Suppressor macrophage treated with lipopolysaccharide for 1 hour (primary cell): ENCODE measurements at regions not wholly inside any gene's neighbourhood (a gene's known extent, or its start where the extent isn't known, plus 50 kb on each side); places are given as distances from the start of the nearest gene placed in this dataset.
"Not testable (repeated sequence)": the region's sequence is repeated elsewhere in the genome, so short reads cannot be mapped to it uniquely, and the experiment has no call there.

Experiments used
- DNase-seq, 3 donors: peaks; one replicate each; pipeline ENCODE4 v3.0.0-alpha.2; 2020 to 2022

DNA sequence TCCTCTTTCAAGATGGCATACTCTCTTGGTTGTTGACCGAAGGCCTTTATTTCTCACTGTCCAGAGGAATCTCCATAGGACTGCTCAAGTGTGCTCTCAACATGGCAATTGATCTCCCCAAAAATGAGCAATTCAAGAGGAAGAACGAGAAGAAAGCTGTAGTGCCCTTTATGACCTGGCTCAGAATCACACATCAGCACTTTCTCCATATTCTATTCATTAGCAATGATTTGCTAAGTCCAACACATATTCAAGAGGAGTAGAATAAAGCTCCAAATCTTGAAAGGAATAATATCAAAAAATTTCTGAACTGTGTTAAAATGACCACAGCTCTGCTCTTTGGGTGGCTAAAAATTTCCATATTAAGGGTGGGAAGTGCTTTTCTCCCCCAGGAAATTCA, 151.6 kb upstream of the SYNPR start:
- no peak for DNase-seq

DNA sequence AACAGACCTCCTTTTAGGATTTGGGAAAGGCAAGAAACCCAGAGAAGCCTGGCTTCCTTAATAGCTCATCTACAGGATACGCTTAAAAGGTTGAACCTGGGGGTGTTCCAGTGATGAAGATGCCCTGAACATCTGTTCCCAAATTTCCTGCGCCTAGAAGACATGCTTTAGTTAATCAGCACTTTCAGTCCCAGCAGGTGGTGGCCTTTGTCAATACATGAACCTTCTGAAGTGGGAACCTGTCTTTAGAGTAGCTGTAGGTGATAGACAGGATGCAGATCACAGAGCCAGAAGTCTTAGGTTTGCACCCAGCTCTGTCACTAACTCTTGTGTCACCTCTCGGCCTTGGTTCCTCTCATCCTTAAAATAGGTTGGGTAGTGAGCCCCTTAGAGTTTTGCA, 149.7 kb upstream of the SYNPR start:
- DNase-seq: no peak

DNA sequence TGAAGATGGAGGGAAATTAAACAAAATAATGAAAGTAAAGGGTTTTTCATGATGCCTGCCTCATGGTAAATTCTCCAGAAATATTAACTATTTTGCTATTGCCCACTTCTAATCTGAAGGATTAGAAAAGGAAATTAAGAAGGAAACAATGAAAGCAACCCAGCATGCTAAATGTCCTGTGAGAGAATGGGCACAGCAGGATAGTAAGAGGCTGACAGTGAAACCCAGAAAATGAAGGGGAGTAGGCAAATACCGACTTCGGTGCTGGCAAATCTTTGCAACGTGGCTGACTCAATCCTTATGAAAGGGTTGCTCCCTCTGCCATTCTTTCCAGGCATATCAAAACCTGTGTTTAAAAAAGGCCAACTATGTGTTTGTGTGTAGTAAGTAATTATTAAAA, 147.5 kb upstream of the SYNPR start:
- DNase-seq: no peak

DNA sequence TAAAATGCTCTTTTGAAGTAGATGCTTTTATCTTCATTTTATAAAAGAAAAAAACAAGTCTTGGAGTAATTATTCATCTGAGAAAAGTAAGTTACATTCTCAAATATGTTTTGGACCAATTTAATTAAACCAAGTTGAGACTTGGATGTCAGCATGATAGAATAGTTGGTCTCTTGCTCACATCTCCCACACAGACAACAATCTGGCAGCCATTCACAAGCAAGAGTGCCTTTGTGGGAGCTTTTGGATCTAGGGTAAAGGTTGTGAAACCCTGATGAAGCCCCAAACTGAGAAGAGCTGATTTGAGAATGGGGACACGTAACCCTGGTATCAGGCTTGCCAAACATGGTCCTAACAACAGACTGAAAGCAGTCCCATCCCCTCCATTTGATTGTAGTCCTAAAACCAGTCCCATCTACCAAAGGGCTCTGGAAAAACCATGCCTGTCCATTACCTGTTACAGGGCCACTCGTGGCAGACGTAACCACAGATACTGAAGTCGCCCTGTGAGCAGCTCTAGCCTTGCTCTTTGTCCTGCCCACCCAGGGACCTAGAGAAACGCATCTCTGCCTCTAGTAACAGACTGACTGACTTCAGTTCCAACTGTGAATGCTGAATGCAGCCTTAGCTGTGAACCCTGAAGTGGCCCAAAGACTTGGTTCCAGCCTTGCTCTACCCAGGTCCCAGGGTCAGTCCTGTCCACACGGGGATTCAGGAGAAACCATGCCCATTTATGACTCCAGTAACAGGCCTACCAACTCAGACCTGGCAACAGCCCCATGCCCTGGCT, 145.5 kb upstream of the SYNPR start:
- no peak for DNase-seq

DNA sequence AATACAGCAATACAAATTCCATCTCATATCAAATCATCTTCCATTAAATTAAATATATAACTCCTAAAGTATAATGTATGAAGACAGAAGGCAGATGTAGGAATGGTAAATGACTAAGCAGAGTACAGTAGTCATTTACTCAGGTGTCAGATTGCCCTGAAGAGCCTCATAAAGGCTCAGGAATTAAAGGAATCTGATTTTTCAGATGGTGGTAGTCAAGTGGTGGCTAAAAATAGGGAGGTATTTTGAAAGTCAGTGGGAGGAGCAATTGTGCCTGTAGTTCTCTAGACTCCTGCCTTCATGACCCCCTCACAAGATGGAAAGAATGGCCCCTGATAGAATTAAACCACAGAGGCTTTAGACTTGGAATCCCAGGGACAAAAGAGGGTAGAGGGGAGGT, 142.7 kb upstream of the SYNPR start:
- DNase-seq: no peak

DNA sequence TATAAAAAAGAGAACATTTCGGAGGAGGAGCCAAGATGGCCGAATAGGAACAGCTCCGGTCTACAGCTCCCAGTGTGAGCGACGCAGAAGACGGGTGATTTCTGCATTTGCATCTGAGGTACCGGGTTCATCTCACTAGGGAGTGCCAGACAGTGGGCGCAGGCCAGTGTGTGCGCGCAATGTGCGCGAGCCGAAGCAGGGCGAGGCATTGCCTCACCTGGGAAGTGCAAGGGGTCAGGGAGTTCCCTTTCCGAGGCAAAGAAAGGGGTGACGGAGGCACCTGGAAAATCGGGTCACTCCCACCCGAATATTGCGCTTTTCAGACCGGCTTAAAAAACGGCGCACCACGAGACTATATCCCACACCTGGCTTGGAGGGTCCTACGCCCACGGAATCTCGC, 141.9 kb upstream of the SYNPR start:
- not testable (repeated sequence) for DNase-seq

DNA sequence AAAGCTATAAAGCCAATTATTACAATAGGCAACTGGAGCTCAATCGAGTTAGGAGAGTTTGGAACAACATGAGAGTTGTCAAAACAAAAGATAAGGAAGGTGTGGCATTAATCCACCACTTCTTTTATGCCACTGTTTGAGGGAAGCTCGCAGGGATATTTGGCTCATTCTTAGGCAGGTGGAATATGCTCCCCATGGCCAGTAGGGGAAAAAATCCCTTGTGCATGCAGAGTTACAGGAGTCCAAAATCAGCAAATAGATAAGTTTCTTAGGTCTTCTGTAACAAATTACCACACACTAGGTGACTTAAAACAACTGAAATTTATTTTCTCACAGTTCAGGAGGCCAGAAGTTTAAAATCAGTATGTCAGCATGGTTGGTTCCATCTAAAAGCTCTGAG, 135.4 kb upstream of the SYNPR start:
- DNase-seq: no peak

DNA sequence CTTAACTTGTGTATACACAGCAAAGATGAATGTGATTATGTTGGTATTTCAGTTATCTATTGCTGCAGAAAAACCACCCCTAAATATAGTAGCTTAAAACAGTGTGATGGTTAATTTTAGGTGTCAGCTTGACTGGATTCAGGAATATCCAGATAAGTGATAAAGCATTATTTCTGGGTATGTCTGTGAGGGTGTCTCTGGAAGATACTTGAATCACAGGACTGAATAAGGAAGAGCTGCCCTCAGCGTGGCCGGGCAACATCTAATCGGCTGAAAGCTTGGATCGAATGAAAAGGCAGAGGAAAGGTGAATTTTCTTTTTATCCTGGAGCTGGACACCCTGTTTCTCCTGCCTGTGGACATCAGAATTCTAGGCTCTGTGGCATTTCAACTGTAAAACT, 132.0 kb upstream of the SYNPR start:
- no peak for DNase-seq

DNA sequence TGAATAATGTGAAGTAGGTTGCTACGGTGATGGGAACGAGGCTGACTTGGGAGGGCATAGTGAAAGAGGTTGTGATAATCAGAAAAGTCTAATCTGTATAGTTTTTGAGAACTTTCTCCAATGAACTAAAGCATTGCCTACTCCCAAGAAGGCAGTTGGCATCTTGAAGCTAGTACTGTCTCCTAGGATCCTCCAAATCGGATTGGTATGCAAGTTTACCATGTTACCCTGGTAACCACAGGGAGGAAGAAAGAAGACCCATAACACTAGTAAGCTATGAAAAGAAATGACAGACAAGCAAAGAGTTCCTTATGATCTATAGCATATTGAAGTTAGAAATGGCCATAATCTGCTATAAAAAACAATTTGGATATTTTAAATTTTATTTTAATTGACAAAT, 127.2 kb upstream of the SYNPR start:
- no peak for DNase-seq

DNA sequence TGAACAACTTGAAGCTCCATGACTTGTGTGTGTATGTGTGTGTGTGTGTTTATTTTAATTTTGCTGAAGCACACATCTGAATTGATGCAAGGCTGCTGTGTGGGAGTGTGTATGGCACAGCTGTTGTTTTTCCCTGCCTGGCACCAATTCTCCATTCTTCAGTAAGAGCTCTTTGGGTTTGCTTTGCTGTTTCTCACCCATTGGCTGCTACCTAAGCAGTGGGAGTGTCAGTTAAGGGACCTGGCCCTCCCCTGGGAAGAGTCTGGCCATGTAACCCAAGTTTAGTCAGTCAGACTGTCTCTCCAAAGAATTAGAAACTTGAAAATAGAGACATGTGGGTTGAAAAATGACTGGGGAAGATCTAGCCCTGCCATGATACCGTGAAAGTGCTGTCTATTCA, 126.2 kb upstream of the SYNPR start:
- DNase-seq: no peak

DNA sequence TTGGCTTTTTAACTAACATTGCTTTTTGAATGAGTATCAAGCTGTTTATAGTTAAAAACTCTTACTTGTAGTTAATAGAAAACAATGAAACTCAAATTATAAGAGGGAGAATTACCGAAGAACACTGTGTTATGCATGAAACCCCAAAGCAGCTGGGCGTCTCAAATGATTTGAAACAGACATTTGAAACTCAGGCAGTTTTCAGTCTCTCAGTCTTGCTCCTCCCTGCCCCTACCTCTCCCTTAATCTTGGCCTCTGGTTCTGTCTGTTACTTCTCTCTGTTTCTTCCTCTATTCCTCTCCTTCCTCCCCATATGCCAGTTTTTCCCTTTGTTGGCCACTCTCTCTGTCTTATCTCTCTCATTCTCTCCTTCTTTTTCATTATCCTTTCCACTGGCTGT, 118.3 kb upstream of the SYNPR start:
- DNase-seq: no peak

DNA sequence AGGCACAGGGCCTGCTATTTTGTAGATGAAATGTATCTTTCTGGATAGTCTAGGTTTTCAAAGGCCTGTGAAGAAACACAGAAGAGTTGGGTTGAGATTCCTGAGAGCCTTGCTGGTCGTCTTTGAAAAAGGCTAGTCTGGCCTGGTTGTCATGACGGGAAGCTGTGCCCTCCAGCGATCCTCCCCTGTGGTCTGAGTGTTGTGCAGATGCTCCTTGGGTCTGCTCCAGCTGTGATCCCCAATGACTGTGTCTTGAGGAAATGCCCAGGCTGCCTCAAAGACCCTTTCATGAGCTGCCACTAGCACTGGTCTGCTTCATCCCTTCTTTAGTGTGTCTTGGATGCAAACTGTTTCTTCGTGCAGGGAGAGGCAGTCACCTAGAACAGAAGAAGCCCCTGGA, 111.0 kb upstream of the SYNPR start:
- no peak for DNase-seq

DNA sequence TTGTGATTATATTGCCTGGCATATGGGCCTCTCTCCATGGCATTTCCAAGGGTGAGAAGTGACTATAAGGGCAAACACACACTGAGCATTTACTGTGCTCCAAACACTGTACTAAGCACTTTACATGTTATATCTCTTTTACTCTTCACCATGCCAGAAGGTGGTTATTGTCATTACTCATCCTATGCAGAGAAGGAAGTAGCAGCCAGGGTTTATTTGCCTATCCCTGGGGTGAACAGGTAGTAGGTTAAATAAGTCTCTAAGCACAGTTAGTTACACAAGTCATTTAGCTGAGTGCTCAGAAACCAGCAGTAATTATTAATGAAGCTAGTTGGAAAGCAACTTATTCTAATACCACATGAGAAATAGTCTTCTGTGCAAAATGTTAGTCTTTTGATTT, 109.9 kb upstream of the SYNPR start:
- no peak for DNase-seq

DNA sequence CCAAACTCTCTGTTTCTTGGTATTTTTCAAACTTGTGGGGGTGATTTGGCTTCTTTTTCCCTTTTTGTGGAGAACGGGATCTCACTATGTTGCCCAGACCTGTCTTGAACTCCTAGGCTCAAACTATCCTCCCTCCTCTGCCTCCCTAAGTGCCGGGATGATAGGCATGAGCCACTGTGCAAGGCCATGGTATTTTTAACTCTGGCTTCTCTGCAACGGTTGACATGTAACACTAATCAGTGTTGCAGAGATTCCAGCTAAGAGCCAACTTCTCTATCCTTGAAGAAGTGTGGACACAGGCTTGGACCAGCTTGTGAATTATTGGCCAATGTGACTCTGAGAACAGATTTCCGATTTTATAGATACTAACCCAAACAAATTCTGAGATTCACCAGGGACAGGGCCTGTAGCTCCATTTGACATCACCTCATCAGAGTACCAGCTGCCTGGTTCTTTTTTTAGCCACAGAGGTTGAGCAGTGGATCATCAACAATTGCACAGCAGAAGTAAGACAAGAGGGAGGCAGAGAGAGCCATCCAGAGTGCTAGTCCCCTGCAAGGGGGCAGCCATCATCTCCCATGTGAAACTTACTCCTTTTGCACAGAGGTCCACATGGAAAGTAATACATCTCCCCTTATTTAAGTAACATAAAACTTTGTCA, 98.1 kb upstream of the SYNPR start:
- no peak for DNase-seq

DNA sequence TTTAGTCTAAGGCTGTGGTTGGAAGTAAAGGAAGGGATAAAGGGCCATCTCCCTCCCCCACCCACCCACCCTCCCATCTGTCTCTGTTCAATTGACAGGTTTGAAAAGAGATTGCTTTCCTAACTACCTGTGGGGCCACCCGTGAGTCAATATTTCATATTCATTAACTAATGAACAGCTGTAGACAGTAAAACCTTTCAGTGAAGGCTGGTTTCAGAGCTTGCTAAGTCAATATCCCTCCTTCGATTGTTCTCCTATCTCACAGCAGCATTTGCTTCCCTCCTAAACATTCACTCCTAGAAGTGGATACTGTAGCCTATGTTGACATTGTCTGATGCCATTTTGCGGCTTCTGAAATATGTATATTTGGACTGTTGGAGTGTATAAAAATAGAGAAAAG, 85.9 kb upstream of the SYNPR start:
- no peak for DNase-seq

DNA sequence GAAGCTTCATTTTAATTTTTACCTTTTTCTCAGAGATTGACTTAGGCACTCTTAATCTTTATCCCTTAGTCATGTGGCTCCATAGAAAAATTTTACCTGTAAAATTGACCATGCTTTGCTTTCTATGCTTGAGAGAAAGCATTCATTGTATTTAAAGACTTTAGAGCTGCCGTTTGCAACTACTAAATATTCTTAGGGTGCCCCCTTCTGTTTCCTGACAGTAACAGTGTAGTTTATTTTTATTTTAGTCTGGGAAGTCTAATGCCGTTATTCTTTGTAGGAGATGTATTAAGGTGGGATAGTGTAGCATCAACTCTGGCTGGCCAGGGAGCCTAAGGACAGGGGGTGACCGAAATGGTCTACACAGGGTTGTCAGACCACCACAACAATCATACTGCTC, 84.5 kb upstream of the SYNPR start:
- DNase-seq: no peak

DNA sequence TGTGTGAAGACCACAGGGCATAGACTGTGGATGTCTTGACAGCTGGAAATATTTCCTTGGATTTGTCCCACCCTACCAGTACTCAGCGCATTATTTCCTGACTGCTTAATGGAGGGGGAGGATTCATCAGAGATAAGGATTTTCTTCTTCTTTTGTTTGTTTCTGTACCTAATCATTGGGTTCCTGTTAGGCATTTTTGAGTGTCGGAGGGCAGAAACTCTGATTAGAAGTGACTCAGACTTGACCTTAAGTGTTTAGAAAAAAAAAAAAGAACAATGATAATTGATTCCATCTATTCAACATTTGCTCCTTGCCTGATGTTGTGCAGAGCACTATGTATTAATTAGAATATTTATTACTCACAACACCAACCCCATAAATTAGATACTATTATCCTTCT, 78.5 kb upstream of the SYNPR start:
- no peak for DNase-seq

DNA sequence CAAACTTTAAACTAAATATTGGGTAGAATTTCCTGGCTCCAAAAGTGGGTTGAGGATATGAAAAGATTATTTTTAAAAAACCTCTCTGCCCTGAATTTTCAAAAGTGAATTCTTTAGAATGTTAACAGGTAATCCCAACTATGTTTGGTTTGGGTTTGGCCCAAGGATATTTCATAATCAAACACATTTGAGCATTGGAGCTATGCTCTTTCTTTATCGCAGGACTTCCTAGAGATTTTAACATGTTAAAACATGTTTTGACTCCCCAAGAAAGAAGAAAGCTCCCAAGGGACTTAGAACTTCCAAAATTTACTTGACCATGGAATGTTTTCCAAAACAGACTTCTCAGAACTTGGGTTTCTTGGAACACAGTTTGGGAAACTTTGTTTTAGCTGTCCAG, 75.6 kb upstream of the SYNPR start:
- DNase-seq: no peak

DNA sequence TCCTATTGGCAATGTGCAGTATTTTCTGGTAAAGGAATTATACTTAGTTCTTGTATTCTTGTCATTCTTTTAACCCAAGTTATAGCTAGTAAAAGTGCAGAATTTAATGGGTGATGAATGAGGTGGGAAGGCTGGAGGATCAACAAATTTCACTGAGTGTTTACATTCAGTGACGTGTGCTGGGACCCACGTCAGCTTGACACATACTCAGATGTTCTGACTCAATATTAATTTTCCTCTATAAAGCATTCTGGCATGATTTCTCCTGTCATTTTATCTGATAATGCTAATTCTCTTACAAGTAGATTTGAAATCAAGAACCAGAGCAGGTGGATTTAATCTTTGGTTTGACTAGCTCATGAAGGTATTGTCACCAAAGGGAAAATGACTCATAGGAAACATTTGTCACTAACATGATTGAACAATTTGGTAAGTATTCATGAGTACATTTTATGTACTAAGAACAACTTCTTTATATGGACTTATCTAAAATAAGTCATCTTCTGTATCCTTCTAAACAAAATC, 71.0 kb upstream of the SYNPR start:
- no peak for DNase-seq

DNA sequence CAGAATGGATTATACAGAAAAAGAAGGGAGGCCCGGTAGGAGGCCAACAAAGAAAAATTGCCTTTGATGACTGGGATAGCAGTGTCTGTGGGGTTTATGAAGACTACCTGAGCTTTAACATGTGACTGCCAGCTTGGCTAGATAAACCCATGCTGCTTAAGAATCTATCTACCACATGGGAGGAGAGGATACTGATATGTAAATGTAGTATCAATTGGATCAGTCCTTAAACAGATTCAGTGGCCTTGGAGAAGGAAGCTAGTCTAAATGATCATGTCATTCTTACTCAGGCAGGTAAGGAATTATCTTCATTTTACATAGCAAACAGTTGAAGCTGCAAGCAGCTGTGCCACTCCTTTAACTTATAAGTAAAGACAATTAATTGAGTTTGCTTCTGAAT, 50.0 kb upstream of the SYNPR start:
- DNase-seq: no peak
